ENCODE measurements at regions not wholly inside any gene's neighbourhood (a gene's known extent, or its start where the extent isn't known, plus 50 kb on each side); places are given as distances from the start of the nearest gene placed in this dataset.

GRCh38 chr7:11221984-11222383, 248.3 kb downstream of the PHF14 start:
- H3K27me3 Mint-ChIP-seq: peaks cover 10% of the 10 kb centered on the region
- H3K9me3 Mint-ChIP-seq: no peaks in the 10 kb centered on the region
- DNase-seq (no peak), ATAC-seq (no peak)
- no peak overlapping the region for H3K27ac Mint-ChIP-seq
- H3K4me3 Mint-ChIP-seq: no peak overlapping the region
- no peaks in the 10 kb centered on the region for H3K4me1 Mint-ChIP-seq

- DNase-seq: no peak
- peaks cover 10% of the 10 kb centered on the region for H3K27me3 Mint-ChIP-seq
Measured at GRCh38 chr7:11224535-11224934, 250.9 kb downstream of the PHF14 start.

GRCh38 chr7:11228515-11228914, 254.8 kb downstream of the PHF14 start:
- no peak for ATAC-seq
- DNase-seq: no peak

More at GRCh38 chr7:11224535-11224934, 250.9 kb downstream of the PHF14 start:
- Mint-ChIP-seq H3K4me1 (no peaks in the 10 kb centered on the region), H3K27ac (no peak overlapping the region), H3K4me3 (no peak overlapping the region), H3K9me3 (no peaks in the 10 kb centered on the region)
- no peak for ATAC-seq

GRCh38 chr7:11231190-11231589, 257.5 kb downstream of the PHF14 start:
- H3K4me3 Mint-ChIP-seq: no peak overlapping the region
- H3K4me1 Mint-ChIP-seq: no peaks in the 10 kb centered on the region
- H3K27ac Mint-ChIP-seq: no peak overlapping the region
- no peak for ATAC-seq
- no peak for DNase-seq
- no peaks in the 10 kb centered on the region for H3K27me3 Mint-ChIP-seq
- no peaks in the 10 kb centered on the region for H3K9me3 Mint-ChIP-seq

More at GRCh38 chr7:11228515-11228914, 254.8 kb downstream of the PHF14 start:
- H3K27me3 Mint-ChIP-seq: no peaks in the 10 kb centered on the region
- H3K27ac Mint-ChIP-seq: no peak overlapping the region
- no peaks in the 10 kb centered on the region for H3K9me3 Mint-ChIP-seq
- no peak overlapping the region for H3K4me3 Mint-ChIP-seq
- H3K4me1 Mint-ChIP-seq: no peaks in the 10 kb centered on the region

GRCh38 chr7:11232462-11232861, 258.8 kb downstream of the PHF14 start:
- no peak for DNase-seq
- Mint-ChIP-seq H3K27ac (no peak overlapping the region), H3K27me3 (no peaks in the 10 kb centered on the region), H3K4me1 (no peaks in the 10 kb centered on the region), H3K4me3 (no peak overlapping the region), H3K9me3 (no peaks in the 10 kb centered on the region)
- no peak for ATAC-seq

GRCh38 chr7:11233871-11234270, 260.2 kb downstream of the PHF14 start:
- Mint-ChIP-seq H3K27ac (no peak overlapping the region), H3K9me3 (no peaks in the 10 kb centered on the region), H3K4me1 (no peaks in the 10 kb centered on the region), H3K27me3 (no peaks in the 10 kb centered on the region), H3K4me3 (no peak overlapping the region)
- no peak for DNase-seq
- no peak for ATAC-seq

GRCh38 chr7:11235491-11235890, 261.8 kb downstream of the PHF14 start:
- no peaks in the 10 kb centered on the region for H3K27me3 Mint-ChIP-seq
- no peaks in the 10 kb centered on the region for H3K9me3 Mint-ChIP-seq
- H3K4me1 Mint-ChIP-seq: no peaks in the 10 kb centered on the region
- DNase-seq (no peak), ATAC-seq (no peak)
- H3K27ac Mint-ChIP-seq: no peak overlapping the region
- no peak overlapping the region for H3K4me3 Mint-ChIP-seq

GRCh38 chr7:11236680-11237079, 263.0 kb downstream of the PHF14 start:
- no peak overlapping the region for H3K4me3 Mint-ChIP-seq
- DNase-seq: no peak
- H3K27ac Mint-ChIP-seq: no peak overlapping the region
- H3K4me1 Mint-ChIP-seq: no peaks in the 10 kb centered on the region
- no peaks in the 10 kb centered on the region for H3K27me3 Mint-ChIP-seq
- no peaks in the 10 kb centered on the region for H3K9me3 Mint-ChIP-seq
- no peak for ATAC-seq

- DNase-seq (no peak), ATAC-seq (no peak)
- no peak overlapping the region for H3K4me3 Mint-ChIP-seq
- H3K4me1 Mint-ChIP-seq: no peaks in the 10 kb centered on the region
- no peaks in the 10 kb centered on the region for H3K27me3 Mint-ChIP-seq
- no peaks in the 10 kb centered on the region for H3K9me3 Mint-ChIP-seq
- H3K27ac Mint-ChIP-seq: no peak overlapping the region
Measured at GRCh38 chr7:11237742-11238141, 264.1 kb downstream of the PHF14 start.

GRCh38 chr7:11239316-11239715, 265.6 kb downstream of the PHF14 start:
- DNase-seq (no peak), ATAC-seq (no peak)
- Mint-ChIP-seq H3K27me3 (no peaks in the 10 kb centered on the region), H3K4me1 (no peaks in the 10 kb centered on the region), H3K27ac (no peak overlapping the region), H3K4me3 (no peak overlapping the region), H3K9me3 (no peaks in the 10 kb centered on the region)

- H3K27ac Mint-ChIP-seq: no peak overlapping the region
- H3K4me1 Mint-ChIP-seq: no peaks in the 10 kb centered on the region
- H3K9me3 Mint-ChIP-seq: no peaks in the 10 kb centered on the region
Measured at GRCh38 chr7:11243739-11244138, 270.1 kb downstream of the PHF14 start.

GRCh38 chr7:11244149-11244548, 270.5 kb downstream of the PHF14 start:
- Mint-ChIP-seq H3K9me3 (no peaks in the 10 kb centered on the region), H3K4me3 (no peak overlapping the region), H3K27ac (no peak overlapping the region), H3K27me3 (no peaks in the 10 kb centered on the region), H3K4me1 (no peaks in the 10 kb centered on the region)
- DNase-seq: no peak
- no peak for ATAC-seq

More at GRCh38 chr7:11243739-11244138, 270.1 kb downstream of the PHF14 start:
- ATAC-seq: no peak
- no peak for DNase-seq
- Mint-ChIP-seq H3K4me3 (no peak overlapping the region), H3K27me3 (no peaks in the 10 kb centered on the region)

- no peak overlapping the region for H3K27ac Mint-ChIP-seq
- ATAC-seq (no peak), DNase-seq (no peak)
- no peaks in the 10 kb centered on the region for H3K4me1 Mint-ChIP-seq
- H3K9me3 Mint-ChIP-seq: no peaks in the 10 kb centered on the region
- no peak overlapping the region for H3K4me3 Mint-ChIP-seq
- no peaks in the 10 kb centered on the region for H3K27me3 Mint-ChIP-seq
Measured at GRCh38 chr7:11247545-11247944, 273.9 kb downstream of the PHF14 start.

- H3K4me3 Mint-ChIP-seq: no peak overlapping the region
- ATAC-seq: no peak
- no peak for DNase-seq
- no peak overlapping the region for H3K27ac Mint-ChIP-seq
- H3K27me3 Mint-ChIP-seq: no peaks in the 10 kb centered on the region
- no peaks in the 10 kb centered on the region for H3K9me3 Mint-ChIP-seq
- no peaks in the 10 kb centered on the region for H3K4me1 Mint-ChIP-seq
Measured at GRCh38 chr7:11251436-11251835, 277.8 kb downstream of the PHF14 start.

- Mint-ChIP-seq H3K27me3 (no peaks in the 10 kb centered on the region), H3K9me3 (no peaks in the 10 kb centered on the region), H3K4me3 (no peak overlapping the region), H3K4me1 (no peaks in the 10 kb centered on the region), H3K27ac (no peak overlapping the region)
- ATAC-seq (no peak), DNase-seq (no peak)
Measured at GRCh38 chr7:11252011-11252607, 278.4 kb downstream of the PHF14 start.

- H3K27ac Mint-ChIP-seq: no peak overlapping the region
- no peak overlapping the region for H3K4me3 Mint-ChIP-seq
- DNase-seq (no peak), ATAC-seq (no peak)
- H3K4me1 Mint-ChIP-seq: no peaks in the 10 kb centered on the region
- H3K27me3 Mint-ChIP-seq: no peaks in the 10 kb centered on the region
- H3K9me3 Mint-ChIP-seq: no peaks in the 10 kb centered on the region
Measured at GRCh38 chr7:11252705-11253272, 279.1 kb downstream of the PHF14 start.

GRCh38 chr7:11256501-11256900, 282.8 kb downstream of the PHF14 start:
- Mint-ChIP-seq H3K27me3 (peaks cover 8% of the 10 kb centered on the region), H3K4me3 (no peak overlapping the region), H3K4me1 (no peaks in the 10 kb centered on the region), H3K27ac (no peak overlapping the region), H3K9me3 (no peaks in the 10 kb centered on the region)
- ATAC-seq (no peak), DNase-seq (no peak)

Data from stimulated activated naive CD8-positive, alpha-beta T cell treated with anti-CD3 and anti-CD28 coated beads, Interleukin-15, amount 100 ng/mL, for 72 hours (primary cell).